ENCODE measurements at regions not wholly inside any gene's neighbourhood (a gene's known extent, or its start where the extent isn't known, plus 50 kb on each side); places are given as distances from the start of the nearest gene placed in this dataset.

- no peak overlapping the region for H3K4me3 ChIP-seq
- WGBS, 3 donors, result 98 to 99% (median 99%) methylated on average over 3 of the region's 3 CpGs
- ATAC-seq, result no peak
- no peak overlapping the region for H3K27ac ChIP-seq
- intact Hi-C loops (cut with DNase I), result no loop called here
- no peak for DNase-seq
- H3K36me3 ChIP-seq (ENCODE audit: insufficient read depth in 1 of 2, low read depth in 1 of 2), result no peaks in the 10 kb centered on the region
- TF ChIP-seq CTCF (IDR thresholded peaks at IDR 0.05), result no peak
- H3K4me1 ChIP-seq, result peaks cover 5% of the 10 kb centered on the region
- peaks cover 0 to 6% (median 0%) of the 10 kb centered on the region in 3 donors for H3K27me3 ChIP-seq (ENCODE audit: insufficient read depth in 3 of 3, low read length in 2 of 3)
- H3K9me3 ChIP-seq, result peaks cover 5% of the 10 kb centered on the region
These were observed 67.8 kb downstream of the NRN1 start for GRCh38 chr6:5938934-5939333.

GRCh38 chr6:5937936-5938706 is 68.6 kb downstream of the NRN1 start:
- H3K36me3 ChIP-seq (ENCODE audit: insufficient read depth in 1 of 2, low read depth in 1 of 2), result no peaks in the 10 kb centered on the region
- WGBS, 3 donors, result 82 to 88% (median 86%) methylated on average over 19 of the region's 19 CpGs
- H3K27me3 ChIP-seq (ENCODE audit: insufficient read depth in 3 of 3, low read length in 2 of 3), result peaks cover 0 to 6% (median 0%) of the 10 kb centered on the region in 3 donors
- intact Hi-C loops (cut with DNase I), result no loop called here
- H3K4me1 ChIP-seq, result peaks cover 5% of the 10 kb centered on the region
- no peaks in the 10 kb centered on the region for H3K9me3 ChIP-seq
- no peak overlapping the region for H3K4me3 ChIP-seq
- H3K27ac ChIP-seq, result no peak overlapping the region
- ATAC-seq (no peak), DNase-seq (no peak)
- TF ChIP-seq CTCF (IDR thresholded peaks at IDR 0.05), result no peak

GRCh38 chr6:5937169-5937909 is 69.4 kb downstream of the NRN1 start:
- ATAC-seq, result no peak
- H3K9me3 ChIP-seq, result no peaks in the 10 kb centered on the region
- no peak overlapping the region for H3K27ac ChIP-seq
- DNase-seq, result no peak
- TF ChIP-seq CTCF (IDR thresholded peaks at IDR 0.05), result no peak
- no peak overlapping the region for H3K4me3 ChIP-seq
- intact Hi-C loops (cut with DNase I), result no loop called here
- peaks cover 5% of the 10 kb centered on the region for H3K4me1 ChIP-seq
- 29 to 43% (median 32%) methylated on average over 14 of the region's 14 CpGs for WGBS, 3 donors
- H3K27me3 ChIP-seq (ENCODE audit: insufficient read depth in 3 of 3, low read length in 2 of 3), result peaks cover 0 to 6% (median 0%) of the 10 kb centered on the region in 3 donors
- no peaks in the 10 kb centered on the region for H3K36me3 ChIP-seq (ENCODE audit: insufficient read depth in 1 of 2, low read depth in 1 of 2)

- Histone ChIP-seq H3K4me3 (no peak overlapping the region), H3K9me3 (no peaks in the 10 kb centered on the region), H3K4me1 (peaks cover 5% of the 10 kb centered on the region), H3K27me3 (ENCODE audit: insufficient read depth in 3 of 3, low read length in 2 of 3) (peaks cover 0 to 6% (median 0%) of the 10 kb centered on the region in 3 donors), H3K27ac (no peak overlapping the region), H3K36me3 (ENCODE audit: insufficient read depth in 1 of 2, low read depth in 1 of 2) (no peaks in the 10 kb centered on the region)
- intact Hi-C loops (cut with DNase I), result no loop called here
- no peak for DNase-seq
- 39 to 50% (median 40%) methylated on average over 8 of the region's 8 CpGs for WGBS, 3 donors
- no peak for TF ChIP-seq CTCF (IDR thresholded peaks at IDR 0.05)
- ATAC-seq, result no peak
These were observed 70.1 kb downstream of the NRN1 start for GRCh38 chr6:5936631-5937030.
